Calu3 (cell line): ENCODE measurements at regions not wholly inside any gene's neighbourhood (a gene's known extent, or its start where the extent isn't known, plus 50 kb on each side); places are given as distances from the start of the nearest gene placed in this dataset.

Source experiments
- BruUV-seq: library from RNA; stranded (reverse); fragments of 400-500 nt; replicated peaks from 2 replicates; lab custom pipeline; 2021; lab: Mats Ljungman, UMichigan
- CTCF ChIA-PET: fragments of 300-600 bp; sonication (Branson Sonifier 250); formaldehyde crosslinking; loops from one replicate; lab custom pipeline; 2022; ENCODE audit warnings: antibody characterized with exemption; lab: Charles Lee
- DNase-seq: peaks from one replicate; pipeline ENCODE4 v3.0.0; 2022
- H3K27ac Mint-ChIP-seq: one replicate; pipeline ENCODE4 v1.8.0; 2022; ENCODE audit warnings: mixed read lengths; ENCODE audit not compliant: unreplicated experiment
- H3K27me3 Mint-ChIP-seq: one replicate; pipeline ENCODE4 v1.8.0; 2022; ENCODE audit warnings: mixed read lengths; ENCODE audit not compliant: unreplicated experiment
- H3K36me3 Mint-ChIP-seq: one replicate; pipeline ENCODE4 v1.8.0; 2022; ENCODE audit warnings: mild to moderate bottlenecking, moderate library complexity, mixed read lengths; ENCODE audit not compliant: insufficient read depth, unreplicated experiment
- H3K4me1 Mint-ChIP-seq: one replicate; pipeline ENCODE4 v1.8.0; 2022; ENCODE audit warnings: mild to moderate bottlenecking, low read depth, mixed read lengths; ENCODE audit not compliant: unreplicated experiment
- H3K4me3 Mint-ChIP-seq: one replicate; pipeline ENCODE4 v1.8.0; 2022; ENCODE audit warnings: mild to moderate bottlenecking, low read depth, moderate library complexity, mixed read lengths; ENCODE audit not compliant: unreplicated experiment
- H3K9me3 Mint-ChIP-seq: one replicate; pipeline ENCODE4 v1.8.0; 2022; ENCODE audit warnings: low read depth, mixed read lengths; ENCODE audit not compliant: unreplicated experiment
- intact Hi-C: fragments of 100-400 bp; cut with micrococcal nuclease; formaldehyde crosslinking; loops from one replicate; pipeline ENCODE4 v1.10.0; 2022; ENCODE audit not compliant: unreplicated experiment
- TF ChIP-seq, protein P1 (sequence below): fragments of 200-600 bp; IDR thresholded peaks from one replicate; pipeline ENCODE4 v1.8.0; 2022; ENCODE audit warnings: antibody characterized with exemption; ENCODE audit not compliant: unreplicated experiment

DNA sequence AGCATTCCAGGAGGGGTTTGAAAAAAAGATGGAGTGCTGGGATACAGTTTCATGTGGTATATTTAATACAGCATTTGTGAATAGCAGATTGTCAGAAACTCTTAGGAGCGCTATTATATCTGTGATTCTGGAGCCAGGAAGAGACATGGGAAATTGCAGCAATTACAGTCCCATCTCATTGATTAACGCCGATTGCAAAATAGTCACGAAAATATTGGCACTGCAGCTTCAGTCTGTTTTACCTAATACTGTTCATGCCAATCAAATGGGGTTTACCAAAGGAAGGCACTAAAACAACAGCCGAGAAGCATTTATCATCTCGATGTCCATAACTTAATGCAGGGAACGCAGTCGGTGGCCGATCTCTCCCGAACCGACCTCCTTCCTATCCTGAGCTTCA lies 295.8 kb downstream of the TEX29 start:
- H3K4me1 Mint-ChIP-seq, result no peaks in the 10 kb centered on the region
- intact Hi-C loops, result no loop called here
- H3K27ac Mint-ChIP-seq, result no peak overlapping the region
- CTCF ChIA-PET, result no interaction called here
- no peaks in the 10 kb centered on the region for H3K27me3 Mint-ChIP-seq
- TF ChIP-seq, protein P1, sequence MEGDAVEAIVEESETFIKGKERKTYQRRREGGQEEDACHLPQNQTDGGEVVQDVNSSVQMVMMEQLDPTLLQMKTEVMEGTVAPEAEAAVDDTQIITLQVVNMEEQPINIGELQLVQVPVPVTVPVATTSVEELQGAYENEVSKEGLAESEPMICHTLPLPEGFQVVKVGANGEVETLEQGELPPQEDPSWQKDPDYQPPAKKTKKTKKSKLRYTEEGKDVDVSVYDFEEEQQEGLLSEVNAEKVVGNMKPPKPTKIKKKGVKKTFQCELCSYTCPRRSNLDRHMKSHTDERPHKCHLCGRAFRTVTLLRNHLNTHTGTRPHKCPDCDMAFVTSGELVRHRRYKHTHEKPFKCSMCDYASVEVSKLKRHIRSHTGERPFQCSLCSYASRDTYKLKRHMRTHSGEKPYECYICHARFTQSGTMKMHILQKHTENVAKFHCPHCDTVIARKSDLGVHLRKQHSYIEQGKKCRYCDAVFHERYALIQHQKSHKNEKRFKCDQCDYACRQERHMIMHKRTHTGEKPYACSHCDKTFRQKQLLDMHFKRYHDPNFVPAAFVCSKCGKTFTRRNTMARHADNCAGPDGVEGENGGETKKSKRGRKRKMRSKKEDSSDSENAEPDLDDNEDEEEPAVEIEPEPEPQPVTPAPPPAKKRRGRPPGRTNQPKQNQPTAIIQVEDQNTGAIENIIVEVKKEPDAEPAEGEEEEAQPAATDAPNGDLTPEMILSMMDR, result no peak
- no peaks in the 10 kb centered on the region for H3K36me3 Mint-ChIP-seq
- H3K4me3 Mint-ChIP-seq, result no peak overlapping the region
- H3K9me3 Mint-ChIP-seq, result peaks cover 2% of the 10 kb centered on the region
- BruUV-seq, result no TSS peak
- DNase-seq, result no peak

DNA sequence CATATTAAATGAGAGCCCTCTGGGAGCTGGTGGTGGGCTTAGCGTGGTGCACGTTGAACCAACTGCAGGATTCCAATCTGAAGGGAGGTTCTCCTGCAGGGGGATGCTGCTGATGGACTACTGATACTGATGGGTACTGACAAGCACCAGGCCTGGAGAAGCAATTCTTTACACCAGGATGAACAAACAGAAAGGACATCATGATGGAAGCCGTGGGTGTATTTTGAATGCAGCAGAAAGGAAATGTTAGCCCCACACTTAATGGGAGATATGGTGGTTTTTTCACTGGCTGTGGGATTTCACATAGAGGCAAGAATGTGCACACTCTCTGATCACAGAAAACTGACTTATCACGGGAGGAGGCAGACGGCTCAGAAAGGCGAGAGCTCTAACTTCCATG lies 299.7 kb downstream of the TEX29 start:
- BruUV-seq, result no TSS peak
- H3K4me3 Mint-ChIP-seq, result no peak overlapping the region
- TF ChIP-seq, protein P1, result no peak
- H3K27ac Mint-ChIP-seq, result no peak overlapping the region
- no peaks in the 10 kb centered on the region for H3K4me1 Mint-ChIP-seq
- no peaks in the 10 kb centered on the region for H3K27me3 Mint-ChIP-seq
- CTCF ChIA-PET, result no interaction called here
- no peaks in the 10 kb centered on the region for H3K36me3 Mint-ChIP-seq
- DNase-seq, result no peak
- intact Hi-C loops, result no loop called here
- peaks cover 2% of the 10 kb centered on the region for H3K9me3 Mint-ChIP-seq

DNA sequence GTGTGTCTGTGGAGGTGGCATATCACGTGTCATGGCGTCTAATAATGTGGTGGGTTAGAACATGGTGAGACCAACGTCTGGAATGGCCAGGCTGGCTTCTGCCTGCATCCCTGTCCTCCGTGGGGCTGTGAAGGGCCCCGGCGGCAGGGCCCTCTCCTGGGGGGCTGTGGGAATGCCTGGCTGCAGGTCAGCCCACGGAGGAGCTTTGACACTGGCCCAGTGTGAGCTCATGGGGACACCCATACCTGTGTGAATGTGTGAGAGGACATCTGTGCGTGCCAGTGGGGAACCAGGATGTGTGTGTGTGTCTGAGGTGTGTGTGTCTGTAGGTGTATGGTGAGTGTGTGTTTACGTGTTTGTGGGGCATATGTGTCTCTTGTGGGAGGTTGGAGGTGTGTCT lies 300.1 kb downstream of the TEX29 start:
- BruUV-seq, result no TSS peak
- intact Hi-C loops, result no loop called here
- CTCF ChIA-PET, result no interaction called here
- Mint-ChIP-seq H3K27me3 (no peaks in the 10 kb centered on the region), H3K9me3 (peaks cover 2% of the 10 kb centered on the region), H3K36me3 (no peaks in the 10 kb centered on the region), H3K27ac (no peak overlapping the region), H3K4me3 (no peak overlapping the region), H3K4me1 (no peaks in the 10 kb centered on the region)
- DNase-seq, result no peak
- TF ChIP-seq, protein P1, result no peak

DNA sequence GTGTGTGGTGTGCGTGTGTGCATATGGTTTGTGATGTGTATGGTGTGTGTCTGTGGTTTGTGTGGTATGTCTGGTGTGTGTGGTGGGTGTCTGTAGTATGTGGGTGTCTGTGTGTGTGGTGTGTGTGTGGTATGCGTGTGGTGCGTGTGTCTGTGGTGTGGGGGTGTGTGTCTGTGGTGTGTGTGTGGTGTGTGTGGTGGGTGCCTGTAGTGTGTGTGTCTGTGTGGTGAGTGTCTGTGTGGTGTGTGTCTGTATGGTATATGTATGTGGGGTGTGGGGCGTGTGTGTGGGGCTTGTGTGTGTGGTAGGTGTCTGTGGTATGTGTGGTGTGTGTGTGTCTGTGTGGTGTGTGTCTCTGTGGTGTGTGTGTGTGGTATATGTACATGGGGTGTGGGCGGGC lies 300.7 kb downstream of the TEX29 start:
- no peaks in the 10 kb centered on the region for H3K36me3 Mint-ChIP-seq
- H3K27me3 Mint-ChIP-seq, result no peaks in the 10 kb centered on the region
- no peaks in the 10 kb centered on the region for H3K4me1 Mint-ChIP-seq
- TF ChIP-seq, protein P1, result no peak
- intact Hi-C loops, result no loop called here
- H3K27ac Mint-ChIP-seq, result no peak overlapping the region
- CTCF ChIA-PET, result no interaction called here
- peaks cover 2% of the 10 kb centered on the region for H3K9me3 Mint-ChIP-seq
- no peak overlapping the region for H3K4me3 Mint-ChIP-seq
- no peak for DNase-seq
- no TSS peak for BruUV-seq
